Esophagus squamous epithelium (tissue), 5 donors: ENCODE measurements at regions not wholly inside any gene's neighbourhood (a gene's known extent, or its start where the extent isn't known, plus 50 kb on each side); places are given as distances from the start of the nearest gene placed in this dataset.

Experiments
- DNase-seq: peaks from one replicate; lab custom pipeline; 2025; lab: John Stamatoyannopoulos, UW
- H3K27ac ChIP-seq, 4 donors: fragments of 200-600 bp; sonication (generic); one replicate each; pipeline ENCODE4 v1.5.1; 2016 to 2019; ENCODE audit warnings: mild to moderate bottlenecking in 1 of 4
- H3K27me3 ChIP-seq, 4 donors: fragments of 200-600 bp; sonication (generic); 1 replicate in 3 of 4; 2 replicates in 1 of 4; pipeline versions ENCODE4 v1.5.1 to v1.6.0; 2017 to 2021; ENCODE audit warnings: antibody characterized with exemption in 1 of 4
- H3K36me3 ChIP-seq, 3 donors: fragments of 200-600 bp; sonication (generic); one replicate each; pipeline ENCODE4 v1.5.1; 2016 to 2019
- H3K4me1 ChIP-seq, 3 donors: fragments of 200-600 bp; sonication (generic); one replicate each; pipeline ENCODE4 v1.5.1; 2017 to 2019
- H3K4me3 ChIP-seq, 4 donors: fragments of 200-600 bp; sonication (generic); 1 replicate in 3 of 4; 2 replicates in 1 of 4; pipeline ENCODE4 v1.5.1; 2016 to 2019; ENCODE audit warnings: mild to moderate bottlenecking in 2 of 4, moderate library complexity in 1 of 4
- H3K9me3 ChIP-seq, 3 donors: fragments of 200-600 bp; sonication (generic); one replicate each; pipeline ENCODE4 v1.5.1; 2016 to 2019
- CTCF ChIP-seq, 6 experiments: fragments of 450-650 bp in 4 of 6; fragments of 200-600 bp in 2 of 6; sonication (generic) in 2 of 6; IDR thresholded peaks; one replicate each; pipeline ENCODE4 v1.5.1; 2016 to 2019; ENCODE audit warnings: antibody characterized with exemption in 6 of 6, mild to moderate bottlenecking in 4 of 6, moderate library complexity in 4 of 6
- POLR2A ChIP-seq, 4 donors: fragments of 450-650 bp; IDR thresholded peaks; one replicate each; pipeline ENCODE4 v1.6.1; 2017; ENCODE audit warnings: antibody characterized with exemption in 4 of 4, mild to moderate bottlenecking in 4 of 4, moderate library complexity in 3 of 4
- WGBS, 2 donors: methylation state at CpG; one replicate each; pipeline ENCODE4 v1.1.5; 2018; 5-methylcytosine and 5-hydroxymethylcytosine counted together
- intact Hi-C: fragments of 100-400 bp; cut with DNase I; formaldehyde crosslinking; loops from one replicate; pipeline ENCODE4 v1.15.0; 2022
- donor health status: DM: yes; HTN: yes; CAD: no.

- Histone ChIP-seq H3K9me3 (no peaks in the 10 kb centered on the region), H3K4me1 (no peaks in the 10 kb centered on the region), H3K27ac (no peak overlapping the region), H3K4me3 (no peak overlapping the region), H3K36me3 (no peaks in the 10 kb centered on the region), H3K27me3 (no peaks in the 10 kb centered on the region)
- no peak for DNase-seq
- 37 to 77% methylated on average over 2 of the region's 2 CpGs for WGBS, 2 donors
- no peak for TF ChIP-seq CTCF (IDR thresholded peaks at IDR 0.05)
- intact Hi-C loops: no loop called here
Observed at GRCh38 chrX:122857734-122858133, 326.3 kb upstream of the GRIA3 start.

- DNase-seq: no peak
- TF ChIP-seq POLR2A (IDR thresholded peaks at IDR 0.05) (no peak), CTCF (IDR thresholded peaks at IDR 0.05) (no peak)
- intact Hi-C loops: no loop called here
Observed at GRCh38 chrX:122863067-122863466, 321.0 kb upstream of the GRIA3 start.

GRCh38 chrX:122866532-122866931, 317.5 kb upstream of the GRIA3 start:
- Histone ChIP-seq H3K36me3 (no peaks in the 10 kb centered on the region), H3K9me3 (no peaks in the 10 kb centered on the region), H3K4me1 (no peaks in the 10 kb centered on the region), H3K4me3 (no peak overlapping the region), H3K27ac (no peak overlapping the region), H3K27me3 (no peaks in the 10 kb centered on the region)
- TF ChIP-seq CTCF (IDR thresholded peaks at IDR 0.05) (no peak), POLR2A (IDR thresholded peaks at IDR 0.05) (no peak)
- 5 to 32% methylated on average over 2 of the region's 2 CpGs for WGBS, 2 donors
- DNase-seq: no peak
- intact Hi-C loops: no loop called here

More at GRCh38 chrX:122863067-122863466, 321.0 kb upstream of the GRIA3 start:
- no peak overlapping the region for H3K4me3 ChIP-seq
- WGBS, 2 donors: 59 to 60% methylated on average over 3 of the region's 3 CpGs
- H3K27me3 ChIP-seq: no peaks in the 10 kb centered on the region
- no peaks in the 10 kb centered on the region for H3K4me1 ChIP-seq
- no peak overlapping the region for H3K27ac ChIP-seq
- no peaks in the 10 kb centered on the region for H3K9me3 ChIP-seq
- H3K36me3 ChIP-seq: no peaks in the 10 kb centered on the region

- no peak for DNase-seq
- Histone ChIP-seq H3K9me3 (no peaks in the 10 kb centered on the region), H3K36me3 (no peaks in the 10 kb centered on the region), H3K27me3 (no peaks in the 10 kb centered on the region), H3K4me1 (no peaks in the 10 kb centered on the region), H3K27ac (no peak overlapping the region), H3K4me3 (no peak overlapping the region)
- intact Hi-C loops: no loop called here
- TF ChIP-seq POLR2A (IDR thresholded peaks at IDR 0.05) (no peak), CTCF (IDR thresholded peaks at IDR 0.05) (no peak)
- 65 to 80% methylated on average over 1 of the region's 1 CpG for WGBS, 2 donors
Observed at GRCh38 chrX:122868631-122869030, 315.4 kb upstream of the GRIA3 start.

- intact Hi-C loops: no loop called here
- Histone ChIP-seq H3K36me3 (no peaks in the 10 kb centered on the region), H3K4me3 (no peak overlapping the region), H3K27me3 (no peaks in the 10 kb centered on the region), H3K4me1 (no peaks in the 10 kb centered on the region), H3K9me3 (no peaks in the 10 kb centered on the region), H3K27ac (no peak overlapping the region)
- no peak for DNase-seq
- TF ChIP-seq CTCF (IDR thresholded peaks at IDR 0.05) (no peak), POLR2A (IDR thresholded peaks at IDR 0.05) (no peak)
- 86 to 89% methylated on average over 3 to 4 of the region's 4 CpGs for WGBS, 2 donors
Observed at GRCh38 chrX:122869171-122869570, 314.9 kb upstream of the GRIA3 start.
